Progenitor cell of endocrine pancreas (in vitro differentiated cells): ENCODE measurements at regions not wholly inside any gene's neighbourhood (a gene's known extent, or its start where the extent isn't known, plus 50 kb on each side); places are given as distances from the start of the nearest gene placed in this dataset.
"Not testable (repeated sequence)": the region's sequence is repeated elsewhere in the genome, so short reads cannot be mapped to it uniquely, and the experiment has no call there.

Source experiments
- DNase-seq: peaks from one replicate; pipeline ENCODE4 v3.0.0; 2021; ENCODE audit warnings: low spot score; ENCODE audit not compliant: unreplicated experiment
- H3K27ac Mint-ChIP-seq: 2 replicates; pipeline ENCODE4 v1.8.0; 2021; ENCODE audit warnings: mild to moderate bottlenecking, moderate library complexity, mixed read lengths
- H3K27me3 Mint-ChIP-seq: 2 replicates; pipeline ENCODE4 v1.8.0; 2021; ENCODE audit warnings: mixed read lengths
- H3K36me3 Mint-ChIP-seq: 2 replicates; pipeline ENCODE4 v1.8.0; 2022; ENCODE audit warnings: mixed read lengths; ENCODE audit not compliant: insufficient read depth
- H3K4me1 Mint-ChIP-seq: 2 replicates; pipeline ENCODE4 v1.8.0; 2021; ENCODE audit warnings: low read depth, mixed read lengths
- H3K4me3 Mint-ChIP-seq: 2 replicates; pipeline ENCODE4 v1.8.0; 2021; ENCODE audit warnings: low read depth, mild to moderate bottlenecking, moderate library complexity, mixed read lengths
- H3K9me3 Mint-ChIP-seq: 2 replicates; pipeline ENCODE4 v1.8.0; 2021; ENCODE audit warnings: low read depth, mixed read lengths

DNA sequence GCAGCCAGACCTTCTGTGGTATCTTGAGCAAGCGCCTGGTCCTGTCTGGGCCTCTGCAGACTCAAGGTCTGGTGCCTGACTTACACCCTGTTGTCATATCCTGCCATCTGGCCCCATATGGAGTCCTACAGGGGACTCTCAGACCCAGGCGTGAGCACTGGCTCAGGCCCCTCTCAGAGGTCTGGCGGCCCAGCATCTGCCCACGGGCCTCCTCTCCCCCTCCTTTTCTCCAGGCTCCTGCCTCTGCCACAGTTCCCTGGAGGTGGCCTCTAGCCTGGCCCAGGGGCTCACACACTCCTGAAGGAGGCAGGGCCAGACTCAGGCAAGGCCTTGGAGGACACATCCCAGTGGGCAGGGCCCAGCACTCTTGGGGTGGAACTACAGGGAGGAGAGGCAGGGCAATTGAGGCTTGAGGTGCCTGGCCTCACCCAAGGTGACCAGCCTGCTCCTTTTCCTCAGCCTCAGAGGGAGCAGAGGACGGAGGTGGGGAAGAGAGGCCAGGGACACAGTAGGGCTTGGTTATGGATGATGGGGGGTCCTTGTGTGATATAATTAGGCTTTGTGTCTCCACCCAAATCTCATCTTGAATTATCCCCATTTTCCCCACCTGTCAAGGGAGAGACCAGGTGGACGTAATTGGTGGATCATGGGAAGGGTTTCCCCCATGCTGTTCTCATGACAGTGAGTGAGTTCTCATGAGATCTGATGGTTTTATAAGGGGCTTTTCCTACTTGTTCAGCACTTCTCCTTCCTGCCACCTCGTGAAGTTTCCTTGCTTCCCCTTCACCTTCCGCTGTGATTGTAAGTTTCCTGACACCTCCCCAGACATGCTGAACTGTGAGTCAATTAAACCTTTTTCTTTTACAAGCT, 70.9 kb upstream of the GOLGA6L4 start:
- not testable (repeated sequence) for H3K4me3 Mint-ChIP-seq, H3K27me3 Mint-ChIP-seq, DNase-seq, H3K27ac Mint-ChIP-seq, H3K9me3 Mint-ChIP-seq, H3K4me1 Mint-ChIP-seq, H3K36me3 Mint-ChIP-seq

GRCh38 chr15:84170029-84170428, 65.5 kb upstream of the GOLGA6L4 start:
- not testable (repeated sequence) for H3K27me3 Mint-ChIP-seq, H3K27ac Mint-ChIP-seq

GRCh38 chr15:84173231-84173610, 62.4 kb upstream of the GOLGA6L4 start:
- not testable (repeated sequence) for H3K9me3 Mint-ChIP-seq, H3K27me3 Mint-ChIP-seq, H3K36me3 Mint-ChIP-seq, H3K27ac Mint-ChIP-seq, H3K4me1 Mint-ChIP-seq, H3K4me3 Mint-ChIP-seq
- peak; percentile 16 for DNase-seq

More at GRCh38 chr15:84170029-84170428, 65.5 kb upstream of the GOLGA6L4 start:
- DNase-seq, H3K4me3 Mint-ChIP-seq, H3K4me1 Mint-ChIP-seq, H3K36me3 Mint-ChIP-seq, H3K9me3 Mint-ChIP-seq: not testable (repeated sequence)
